ENCODE measurements at regions not wholly inside any gene's neighbourhood (a gene's known extent, or its start where the extent isn't known, plus 50 kb on each side); places are given as distances from the start of the nearest gene placed in this dataset.

GRCh38 chr13:73850104-73850873 lies 283.9 kb downstream of the KLF12 start:
- DNase-seq: no peak

GRCh38 chr13:73849292-73849691 lies 284.9 kb downstream of the KLF12 start:
- no peak for DNase-seq

DNA sequence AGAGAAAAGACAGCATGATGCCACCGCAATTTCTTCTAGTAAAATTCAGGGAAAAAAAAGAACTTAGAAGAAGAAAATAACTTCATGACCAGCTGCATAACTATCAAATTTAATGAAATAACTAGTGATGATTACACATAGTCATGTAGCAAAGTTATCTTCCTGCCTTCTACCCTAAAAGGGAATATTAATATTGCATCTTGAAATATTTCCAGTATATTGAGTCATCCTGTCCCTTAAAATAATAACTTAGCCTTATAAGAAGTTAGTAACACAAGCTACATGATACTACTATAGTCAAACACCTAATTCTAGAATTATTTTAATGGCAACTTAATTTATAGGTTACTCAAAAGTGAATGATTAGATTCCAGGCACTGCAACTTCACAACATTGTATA lies 289.2 kb downstream of the KLF12 start:
- DNase-seq: no peak

GRCh38 chr13:73842626-73843025 lies 291.6 kb downstream of the KLF12 start:
- no peak for DNase-seq

DNA sequence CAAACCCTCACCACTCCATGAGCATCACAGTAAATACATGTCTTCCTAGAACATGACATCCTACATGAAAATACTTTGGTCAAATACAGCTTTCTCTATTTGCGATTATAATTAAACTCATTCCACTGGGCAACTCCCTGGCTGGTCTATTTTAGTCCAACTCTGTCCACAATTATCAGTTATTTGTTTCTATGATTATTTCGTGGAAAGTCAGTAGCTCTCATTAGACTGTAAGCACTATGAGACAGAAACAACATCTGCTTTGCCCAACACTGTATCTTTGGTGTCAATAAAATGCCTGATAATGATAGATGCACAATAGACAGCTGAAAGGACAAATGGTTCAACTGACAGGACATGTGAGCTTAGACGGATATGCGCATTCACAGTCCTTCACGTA lies 292.0 kb downstream of the KLF12 start:
- no peak for DNase-seq

DNA sequence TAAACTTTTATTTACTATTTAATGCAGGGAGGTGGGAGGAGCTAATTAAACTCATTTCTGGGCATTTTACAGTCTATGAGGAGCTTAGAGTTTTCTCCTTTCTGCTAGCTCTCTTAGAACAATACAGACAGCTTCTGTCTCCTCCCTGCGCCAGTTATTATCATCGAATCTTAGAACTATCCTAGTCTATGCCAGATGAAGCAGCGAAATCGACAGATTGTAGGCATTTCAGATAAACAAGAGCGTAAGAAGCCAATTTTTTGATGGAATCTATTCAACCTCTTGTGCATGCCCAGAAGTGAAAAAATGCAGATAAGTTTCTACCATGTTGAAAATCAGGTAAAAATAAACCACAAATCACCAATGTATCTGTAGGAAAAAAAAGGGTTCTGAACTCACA lies 297.1 kb downstream of the KLF12 start:
- DNase-seq: no peak

- DNase-seq: peak in 1 of 51 donors; percentile 20
Observed at GRCh38 chr13:73835138-73835721, 299.0 kb downstream of the KLF12 start.

GRCh38 chr13:73833325-73834070 lies 300.7 kb downstream of the KLF12 start:
- no peak for DNase-seq

DNA sequence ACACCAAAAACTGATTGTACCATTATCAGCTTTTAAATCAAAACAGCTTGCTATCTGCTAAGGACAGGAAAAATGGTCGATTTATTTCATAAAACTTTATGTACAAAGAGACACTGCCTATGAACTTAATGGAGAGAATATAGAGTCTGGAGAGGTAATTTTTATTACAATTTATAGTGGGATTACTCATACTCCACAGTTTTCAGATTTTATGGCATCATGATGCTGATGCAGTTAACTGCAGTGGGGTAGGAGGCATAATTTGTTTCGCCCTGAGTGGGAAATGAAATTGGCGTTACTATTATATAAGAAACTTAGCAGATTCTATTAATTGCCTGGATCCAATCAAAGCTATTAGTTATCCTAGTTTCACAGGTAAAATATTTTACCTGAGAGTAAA lies 301.4 kb downstream of the KLF12 start:
- no peak for DNase-seq

- DNase-seq: no peak
Observed at GRCh38 chr13:73832128-73832588, 302.0 kb downstream of the KLF12 start.

DNA sequence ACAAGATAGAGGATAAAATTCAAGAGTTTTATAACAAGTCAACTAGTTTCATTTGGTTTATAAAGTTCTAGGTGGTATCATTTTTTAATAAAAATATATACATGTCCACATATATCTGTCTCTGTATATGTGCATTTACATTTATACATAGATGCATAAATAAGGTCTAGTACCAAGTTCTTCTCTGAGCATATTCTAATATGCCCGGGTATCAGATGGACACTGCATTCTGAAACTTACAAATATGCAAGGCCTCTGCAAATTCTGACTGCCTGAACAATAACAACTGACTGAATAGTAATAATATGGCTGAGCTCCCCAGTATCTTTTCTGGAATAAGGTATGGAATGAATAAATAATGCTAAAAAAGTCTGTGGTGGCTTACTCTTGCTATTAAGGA lies 304.8 kb downstream of the KLF12 start:
- no peak for DNase-seq

DNA sequence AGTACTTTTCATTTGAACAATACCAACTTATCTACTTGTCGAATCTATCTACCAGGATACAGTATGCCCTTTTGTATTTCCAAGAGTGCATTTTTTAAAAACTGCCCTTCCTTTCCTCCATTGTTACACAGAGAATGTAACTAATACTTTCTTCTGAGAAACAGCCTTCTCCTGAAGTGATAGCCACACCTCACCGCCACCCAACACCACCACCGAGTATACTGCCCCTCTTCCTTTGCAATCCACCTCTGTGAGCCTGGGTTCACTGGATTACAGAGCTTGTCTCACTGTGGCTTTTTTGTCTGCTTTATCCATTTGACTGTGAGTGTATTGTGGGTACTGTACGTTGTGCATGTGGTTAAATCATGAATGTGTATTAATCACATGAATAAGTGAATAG lies 305.4 kb downstream of the KLF12 start:
- DNase-seq: no peak

DNA sequence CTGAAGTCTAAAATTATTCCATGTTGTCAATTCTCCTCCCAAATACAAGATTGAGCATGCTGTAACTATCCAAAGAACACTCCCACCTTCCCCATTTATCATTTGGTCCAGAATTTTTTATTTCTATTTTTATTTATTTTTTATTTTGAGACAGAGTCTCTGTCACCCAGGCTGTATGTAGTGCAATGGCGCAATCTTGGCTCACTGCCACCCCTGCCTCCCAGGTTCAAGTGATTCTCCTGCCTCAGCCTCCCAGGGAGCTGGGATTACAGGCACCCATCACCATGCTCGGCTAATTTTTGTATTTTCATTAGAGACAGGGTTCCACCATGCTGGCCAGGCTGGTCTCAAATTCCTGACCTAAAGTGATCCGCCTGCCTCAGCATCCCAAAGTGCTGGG lies 306.8 kb downstream of the KLF12 start:
- no peak for DNase-seq

DNA sequence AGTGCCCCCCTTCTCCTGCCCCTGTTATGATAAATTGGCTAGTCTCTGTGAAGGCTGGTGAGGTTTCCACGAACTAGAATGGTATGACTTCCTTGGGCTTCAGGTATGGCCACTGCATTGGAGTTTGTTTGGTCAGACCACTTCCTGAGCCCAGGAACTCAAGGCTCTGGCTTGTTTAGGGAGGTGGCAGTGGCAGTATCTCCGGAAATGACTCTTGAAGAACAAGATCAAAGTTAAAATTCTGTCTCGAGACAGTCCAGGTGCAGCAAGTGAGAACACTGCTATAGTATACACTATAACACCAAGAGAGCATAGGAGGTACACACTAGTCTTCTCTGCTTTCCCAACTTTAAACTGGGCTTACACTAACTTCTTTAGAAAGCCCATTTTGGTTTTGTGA lies 309.1 kb downstream of the KLF12 start:
- DNase-seq: no peak

GRCh38 chr13:73822668-73823592 lies 311.3 kb downstream of the KLF12 start:
- no peak for DNase-seq

DNA sequence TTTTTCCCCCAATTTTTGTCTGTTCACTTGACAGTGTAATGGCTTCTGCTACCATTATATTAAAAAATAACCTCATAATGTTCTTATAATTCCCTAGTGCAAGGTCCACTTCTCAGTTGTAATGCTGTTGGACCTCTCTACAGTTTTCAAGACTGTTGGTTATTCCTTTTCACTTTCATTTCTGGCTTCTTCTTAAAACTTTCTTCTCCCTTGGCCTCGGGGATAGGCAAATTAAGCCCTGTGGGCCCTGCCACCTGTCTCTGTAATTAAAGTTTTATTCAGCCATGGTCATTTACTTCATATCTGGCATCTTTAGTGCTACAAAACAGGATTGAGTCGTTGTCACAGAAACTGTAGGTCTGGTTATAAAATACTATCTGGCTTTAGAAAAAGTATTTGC lies 313.5 kb downstream of the KLF12 start:
- DNase-seq: no peak

GRCh38 chr13:73820285-73820684 lies 313.9 kb downstream of the KLF12 start:
- DNase-seq: no peak

DNA sequence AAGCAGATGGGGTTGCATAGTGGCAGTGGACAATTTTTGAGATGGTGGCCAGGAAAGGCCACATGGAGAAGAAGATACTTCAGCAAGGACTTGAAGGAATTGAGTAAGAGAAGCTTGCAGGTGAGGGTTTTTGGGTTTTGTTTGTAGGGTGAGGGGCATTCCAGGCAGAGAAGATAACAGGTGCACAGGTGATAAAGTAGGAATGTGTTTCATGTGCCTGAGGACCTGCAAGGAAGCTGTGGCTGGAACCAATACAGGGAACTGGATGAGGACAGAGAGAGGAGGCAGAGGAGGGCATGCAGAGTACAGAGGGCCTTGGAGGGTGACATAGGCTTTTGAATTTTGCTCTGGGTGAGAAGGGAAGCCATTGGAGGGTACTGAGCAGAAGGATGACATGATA lies 314.5 kb downstream of the KLF12 start:
- no peak for DNase-seq

- no peak for DNase-seq
Observed at GRCh38 chr13:73816702-73817101, 317.5 kb downstream of the KLF12 start.

DNA sequence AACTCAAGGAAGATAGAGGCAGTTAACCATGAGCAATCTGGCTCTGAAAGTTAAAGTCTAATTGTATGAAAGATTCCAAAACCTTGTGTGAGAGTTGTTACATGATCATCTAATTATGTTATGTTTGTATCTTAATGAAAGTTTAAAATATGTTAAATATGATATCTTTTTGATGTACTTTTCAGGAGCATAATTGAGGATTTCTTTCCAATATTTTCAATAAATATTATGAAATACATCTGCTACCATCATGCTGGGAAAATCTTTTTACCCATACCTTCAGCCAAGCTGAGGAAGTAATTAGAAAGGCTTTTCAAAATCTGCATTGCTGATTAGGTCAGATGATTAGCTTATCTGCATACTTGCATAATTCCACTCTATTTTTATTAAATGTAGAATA lies 318.4 kb downstream of the KLF12 start:
- DNase-seq: no peak

DNA sequence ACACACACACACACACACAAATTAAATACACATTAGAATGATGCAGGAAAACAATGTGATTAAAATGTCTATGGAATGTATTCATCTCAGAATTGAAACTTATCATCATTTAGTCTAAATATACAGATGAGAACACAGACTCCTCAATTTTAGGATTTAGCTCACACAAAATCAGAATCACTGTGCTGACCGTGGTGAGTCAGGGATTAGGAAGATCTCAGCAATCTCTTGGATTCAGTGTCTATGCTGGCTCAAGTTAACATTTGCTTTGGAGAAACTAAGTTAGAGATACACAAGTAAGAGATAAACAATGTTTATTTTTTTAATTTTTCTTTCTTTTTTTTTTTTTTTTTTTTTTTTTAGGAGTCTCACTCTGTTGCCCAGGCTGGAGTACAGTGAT lies 323.6 kb downstream of the KLF12 start:
- DNase-seq: no peak

DNA sequence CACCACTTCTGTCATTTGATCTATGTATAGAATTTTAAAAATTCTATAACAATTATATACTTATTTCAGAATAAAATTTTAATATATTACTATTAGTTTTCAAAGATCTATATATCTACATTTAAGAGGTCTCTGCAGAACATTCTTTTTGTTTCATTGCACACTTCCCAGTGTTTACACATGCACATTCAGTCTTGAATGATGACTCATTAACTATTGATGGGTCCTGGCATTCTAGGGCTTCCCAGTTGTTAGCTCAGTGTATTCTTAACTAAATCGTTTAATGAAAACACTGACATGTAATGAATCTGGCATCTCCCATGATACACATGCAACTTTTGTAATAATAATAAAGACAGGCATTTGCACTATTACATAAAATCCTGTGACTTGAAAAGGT lies 324.6 kb downstream of the KLF12 start:
- DNase-seq: no peak
